ENCODE measurements at regions not wholly inside any gene's neighbourhood (a gene's known extent, or its start where the extent isn't known, plus 50 kb on each side); places are given as distances from the start of the nearest gene placed in this dataset.

- TF ChIP-seq POLR2A (IDR thresholded peaks at IDR 0.05) (no peak), CTCF (IDR thresholded peaks at IDR 0.05) (no peak)
- Histone ChIP-seq H3K4me1 (peaks cover 0 to 5% (median 0%) of the 10 kb centered on the region in 3 donors), H3K36me3 (no peaks in the 10 kb centered on the region), H3K27me3 (peaks cover 0 to 3% (median 0%) of the 10 kb centered on the region in 4 donors), H3K27ac (no peak overlapping the region), H3K4me3 (no peak overlapping the region), H3K9me3 (no peaks in the 10 kb centered on the region)
- no peak for DNase-seq
- intact Hi-C loops (cut with DNase I), result no loop called here
- 72 to 80% methylated on average over 3 of the region's 3 CpGs for WGBS, 2 donors
Measured at GRCh38 chr10:29135337-29135736, 153.5 kb upstream of the LYZL1 start.

- no peak for TF ChIP-seq CTCF (IDR thresholded peaks at IDR 0.05)
- TF ChIP-seq POLR2A (IDR thresholded peaks at IDR 0.05), result no peak
- Histone ChIP-seq H3K27ac (no peak overlapping the region), H3K27me3 (peaks cover 0 to 3% (median 0%) of the 10 kb centered on the region in 4 donors), H3K4me3 (no peak overlapping the region), H3K36me3 (no peaks in the 10 kb centered on the region), H3K9me3 (no peaks in the 10 kb centered on the region), H3K4me1 (peaks cover 0 to 5% (median 0%) of the 10 kb centered on the region in 3 donors)
- intact Hi-C loops (cut with DNase I), result no loop called here
- WGBS, 2 donors, result 54 to 58% methylated on average over 3 of the region's 3 CpGs
- no peak for DNase-seq
Measured at GRCh38 chr10:29136411-29136810, 152.5 kb upstream of the LYZL1 start.

- no peak overlapping the region for H3K4me3 ChIP-seq
- 36 to 42% methylated on average over 1 of the region's 1 CpG for WGBS, 2 donors
- intact Hi-C loops (cut with DNase I), result no loop called here
- H3K27me3 ChIP-seq, result peaks cover 0 to 28% (median 0%) of the 10 kb centered on the region in 4 donors
- no peaks in the 10 kb centered on the region for H3K9me3 ChIP-seq
- H3K36me3 ChIP-seq, result no peaks in the 10 kb centered on the region
- DNase-seq, result no peak
- no peaks in the 10 kb centered on the region for H3K4me1 ChIP-seq
- H3K27ac ChIP-seq, result no peak overlapping the region
- no peak for TF ChIP-seq CTCF (IDR thresholded peaks at IDR 0.05)
- no peak for TF ChIP-seq POLR2A (IDR thresholded peaks at IDR 0.05)
Measured at GRCh38 chr10:29140151-29140550, 148.7 kb upstream of the LYZL1 start.

- DNase-seq, result no peak
- H3K9me3 ChIP-seq, result no peaks in the 10 kb centered on the region
- no peak overlapping the region for H3K27ac ChIP-seq
- H3K4me3 ChIP-seq, result no peak overlapping the region
- no peaks in the 10 kb centered on the region for H3K4me1 ChIP-seq
- TF ChIP-seq CTCF (IDR thresholded peaks at IDR 0.05) (no peak), POLR2A (IDR thresholded peaks at IDR 0.05) (no peak)
- 68 to 73% methylated on average over 2 of the region's 2 CpGs for WGBS, 2 donors
- no peaks in the 10 kb centered on the region for H3K36me3 ChIP-seq
- intact Hi-C loops (cut with DNase I), result no loop called here
- H3K27me3 ChIP-seq, result peaks cover 0 to 28% (median 0%) of the 10 kb centered on the region in 4 donors
Measured at GRCh38 chr10:29140991-29141390, 147.9 kb upstream of the LYZL1 start.

GRCh38 chr10:29141761-29142160 lies 147.1 kb upstream of the LYZL1 start:
- Histone ChIP-seq H3K27me3 (peaks cover 0 to 28% (median 0%) of the 10 kb centered on the region in 4 donors), H3K36me3 (no peaks in the 10 kb centered on the region), H3K4me1 (no peaks in the 10 kb centered on the region), H3K9me3 (no peaks in the 10 kb centered on the region), H3K27ac (no peak overlapping the region), H3K4me3 (no peak overlapping the region)
- no peak for DNase-seq
- no peak for TF ChIP-seq CTCF (IDR thresholded peaks at IDR 0.05)
- intact Hi-C loops (cut with DNase I), result no loop called here

All from esophagus squamous epithelium (tissue), 5 donors.